ENCODE measurements at regions not wholly inside any gene's neighbourhood (a gene's known extent, or its start where the extent isn't known, plus 50 kb on each side); places are given as distances from the start of the nearest gene placed in this dataset.

GRCh38 chr5:6142353-6142752 is 236.0 kb downstream of the MED10 start:
- no peaks in the 10 kb centered on the region for H3K4me1 ChIP-seq (ENCODE audit: control insufficient read depth, extremely low read depth, insufficient read depth, low read length)
- H2AFZ ChIP-seq (ENCODE audit: control insufficient read depth, low read length) = no peak overlapping the region
- FAIRE-seq (no peak), DNase-seq (ENCODE audit: low read depth, low spot score) (no peak)
- H3K4me3 ChIP-seq (ENCODE audit: control insufficient read depth in 2 of 3, extremely low read depth in 1 of 3, insufficient read depth in 2 of 3, low read depth in 1 of 3, low read length in 3 of 3) = no peak overlapping the region
- no peaks in the 10 kb centered on the region for H3K27me3 ChIP-seq (ENCODE audit: control insufficient read depth, extremely low read depth, insufficient read depth, low read length)
- no peak overlapping the region for H3K9ac ChIP-seq (ENCODE audit: control insufficient read depth, extremely low read depth, insufficient read depth, low read length)
- no peaks in the 10 kb centered on the region for H3K36me3 ChIP-seq (ENCODE audit: control insufficient read depth in 2 of 2, extremely low read depth in 1 of 2, insufficient read depth in 2 of 2, low read length in 2 of 2)
- no peaks in the 10 kb centered on the region for H3K9me1 ChIP-seq (ENCODE audit: control insufficient read depth, extremely low read depth, insufficient read depth, low read length)
- H3K27ac ChIP-seq (ENCODE audit: control insufficient read depth, insufficient read depth, low read length) = no peak overlapping the region
- no peak for TF ChIP-seq EZH2 (IDR thresholded peaks at IDR 0.05; ENCODE audit: low read length)
- TF ChIP-seq CTCF (optimal IDR thresholded peaks at IDR 0.05 in 1 of 3, IDR thresholded peaks at IDR 0.05 in 1 of 3, conservative IDR thresholded peaks at IDR 0.05 in 1 of 3; ENCODE audit: extremely low read depth in 1 of 3, insufficient read depth in 2 of 3, low read length in 3 of 3) = no peak
- no peak overlapping the region for H3K4me2 ChIP-seq (ENCODE audit: control insufficient read depth, extremely low read depth, insufficient read depth, low read depth, low read length)
- dilution Hi-C loops (cut with MboI; ENCODE audit: extremely low pct_ligation_motif_present, low sequenced_read_pairs) = no loop called here
- H4K20me1 ChIP-seq (ENCODE audit: control insufficient read depth, extremely low read depth, insufficient read depth, low read length) = no peaks in the 10 kb centered on the region
- no peaks in the 10 kb centered on the region for H3K79me2 ChIP-seq (ENCODE audit: control insufficient read depth, insufficient read depth, low read length)
- no peaks in the 10 kb centered on the region for H3K9me3 ChIP-seq (ENCODE audit: control insufficient read depth, low read depth, low read length)

- Histone ChIP-seq H3K9me3 (ENCODE audit: control insufficient read depth, low read depth, low read length) (no peaks in the 10 kb centered on the region), H4K20me1 (ENCODE audit: control insufficient read depth, extremely low read depth, insufficient read depth, low read length) (no peaks in the 10 kb centered on the region), H3K4me3 (ENCODE audit: control insufficient read depth in 2 of 3, extremely low read depth in 1 of 3, insufficient read depth in 2 of 3, low read depth in 1 of 3, low read length in 3 of 3) (no peak overlapping the region), H3K27me3 (ENCODE audit: control insufficient read depth, extremely low read depth, insufficient read depth, low read length) (no peaks in the 10 kb centered on the region), H2AFZ (ENCODE audit: control insufficient read depth, low read length) (no peak overlapping the region), H3K27ac (ENCODE audit: control insufficient read depth, insufficient read depth, low read length) (no peak overlapping the region), H3K79me2 (ENCODE audit: control insufficient read depth, insufficient read depth, low read length) (no peaks in the 10 kb centered on the region), H3K9me1 (ENCODE audit: control insufficient read depth, extremely low read depth, insufficient read depth, low read length) (no peaks in the 10 kb centered on the region), H3K9ac (ENCODE audit: control insufficient read depth, extremely low read depth, insufficient read depth, low read length) (no peak overlapping the region), H3K4me1 (ENCODE audit: control insufficient read depth, extremely low read depth, insufficient read depth, low read length) (no peaks in the 10 kb centered on the region), H3K36me3 (ENCODE audit: control insufficient read depth in 2 of 2, extremely low read depth in 1 of 2, insufficient read depth in 2 of 2, low read length in 2 of 2) (no peaks in the 10 kb centered on the region), H3K4me2 (ENCODE audit: control insufficient read depth, extremely low read depth, insufficient read depth, low read depth, low read length) (no peak overlapping the region)
- no peak for DNase-seq (ENCODE audit: low read depth, low spot score)
- dilution Hi-C loops (cut with MboI; ENCODE audit: extremely low pct_ligation_motif_present, low sequenced_read_pairs) = no loop called here
- no peak for FAIRE-seq
- TF ChIP-seq EZH2 (IDR thresholded peaks at IDR 0.05; ENCODE audit: low read length) (no peak), CTCF (optimal IDR thresholded peaks at IDR 0.05 in 1 of 3, IDR thresholded peaks at IDR 0.05 in 1 of 3, conservative IDR thresholded peaks at IDR 0.05 in 1 of 3; ENCODE audit: extremely low read depth in 1 of 3, insufficient read depth in 2 of 3, low read length in 3 of 3) (no peak)
These were observed 238.1 kb downstream of the MED10 start for GRCh38 chr5:6140219-6140618.

Data from keratinocyte (primary cell).